Upper lobe of right lung (tissue), 1 donor: ENCODE measurements at regions not wholly inside any gene's neighbourhood (a gene's known extent, or its start where the extent isn't known, plus 50 kb on each side); places are given as distances from the start of the nearest gene placed in this dataset.

Source experiments
- ATAC-seq: fragments of 200-7000 bp; cut with Tn5 transposase; one replicate; pipeline ENCODE4 v1.9.1; 2020; ENCODE audit warnings: mild to moderate bottlenecking, moderate library complexity
- DNase-seq: peaks from one replicate; pipeline ENCODE4 v3.0.0-alpha.2; 2020
- H3K27ac ChIP-seq: fragments of 200-600 bp; one replicate; pipeline ENCODE4 v1.8.0; 2022
- H3K27me3 ChIP-seq: fragments of 200-600 bp; one replicate; pipeline ENCODE4 v1.8.0; 2022; ENCODE audit warnings: mild to moderate bottlenecking
- H3K36me3 ChIP-seq: fragments of 200-600 bp; one replicate; pipeline ENCODE4 v1.8.0; 2022
- H3K4me1 ChIP-seq: fragments of 200-600 bp; one replicate; pipeline ENCODE4 v1.8.0; 2022
- H3K4me3 ChIP-seq: fragments of 200-600 bp; one replicate; pipeline ENCODE4 v1.8.0; 2022; ENCODE audit warnings: mild to moderate bottlenecking
- H3K9me3 ChIP-seq: fragments of 200-600 bp; one replicate; pipeline ENCODE4 v1.8.0; 2022
- CTCF ChIP-seq: fragments of 200-600 bp; IDR thresholded peaks from one replicate; pipeline ENCODE4 v1.8.0; 2022; ENCODE audit warnings: antibody characterized with exemption
- intact Hi-C: fragments of 100-400 bp; cut with DNase I; formaldehyde crosslinking; loops from one replicate; pipeline ENCODE4 v1.11.0; 2022
- donor health status: DM: no; HTN: yes; CAD: no; lungs with severe emphysema.

GRCh38 chr9:88056876-88057275, 81.4 kb downstream of the SPATA31C2 start:
- Histone ChIP-seq H3K27me3 (no peaks in the 10 kb centered on the region), H3K4me3 (no peak overlapping the region), H3K36me3 (no peaks in the 10 kb centered on the region), H3K9me3 (no peaks in the 10 kb centered on the region), H3K4me1 (no peaks in the 10 kb centered on the region), H3K27ac (no peak overlapping the region)
- no peak for ATAC-seq
- intact Hi-C loops, result no loop called here
- TF ChIP-seq CTCF, result no peak
- no peak for DNase-seq

GRCh38 chr9:88053856-88054501, 79.6 kb upstream of the CDK20 start:
- Histone ChIP-seq H3K27ac (no peak overlapping the region), H3K4me3 (no peak overlapping the region), H3K4me1 (no peaks in the 10 kb centered on the region), H3K36me3 (no peaks in the 10 kb centered on the region), H3K9me3 (no peaks in the 10 kb centered on the region), H3K27me3 (no peaks in the 10 kb centered on the region)
- intact Hi-C loops, result no loop called here
- DNase-seq (no peak), ATAC-seq (no peak)
- no peak for TF ChIP-seq CTCF

DNA sequence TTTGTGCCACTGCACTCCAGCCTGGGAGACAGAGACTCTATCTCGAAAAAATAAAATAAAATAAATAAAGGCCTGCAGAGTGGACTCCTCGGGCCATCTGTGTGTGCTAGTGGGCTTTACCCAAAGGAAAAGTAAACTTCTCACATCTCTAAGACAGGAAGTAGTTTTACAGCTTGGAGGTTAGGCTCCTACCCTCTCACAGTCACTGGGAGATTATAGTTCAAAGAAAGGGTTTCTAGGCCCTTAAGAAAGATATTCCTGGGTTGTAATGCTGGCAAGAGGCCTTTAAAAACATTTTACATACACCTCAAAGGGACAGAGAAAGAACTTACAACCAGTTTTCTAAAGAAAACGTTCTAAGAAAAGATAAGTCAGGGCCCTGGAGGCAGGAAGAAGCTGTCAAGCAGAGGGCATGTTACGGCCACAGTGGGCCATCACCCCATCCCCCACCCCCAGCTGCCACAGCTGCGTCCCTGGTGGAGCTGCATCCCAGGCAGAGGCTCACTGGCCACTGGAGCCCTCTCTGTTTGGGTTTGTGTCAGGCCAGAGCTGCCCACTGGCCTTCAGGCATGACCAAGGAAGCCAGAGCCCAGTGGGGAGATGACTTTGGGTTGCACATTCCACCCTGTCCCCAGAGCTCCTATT, 78.1 kb upstream of the CDK20 start:
- Histone ChIP-seq H3K36me3 (no peaks in the 10 kb centered on the region), H3K27me3 (no peaks in the 10 kb centered on the region), H3K9me3 (no peaks in the 10 kb centered on the region), H3K4me3 (no peak overlapping the region), H3K27ac (no peak overlapping the region), H3K4me1 (no peaks in the 10 kb centered on the region)
- ATAC-seq, result no peak
- no peak for TF ChIP-seq CTCF
- no peak for DNase-seq
- intact Hi-C loops, result no loop called here

DNA sequence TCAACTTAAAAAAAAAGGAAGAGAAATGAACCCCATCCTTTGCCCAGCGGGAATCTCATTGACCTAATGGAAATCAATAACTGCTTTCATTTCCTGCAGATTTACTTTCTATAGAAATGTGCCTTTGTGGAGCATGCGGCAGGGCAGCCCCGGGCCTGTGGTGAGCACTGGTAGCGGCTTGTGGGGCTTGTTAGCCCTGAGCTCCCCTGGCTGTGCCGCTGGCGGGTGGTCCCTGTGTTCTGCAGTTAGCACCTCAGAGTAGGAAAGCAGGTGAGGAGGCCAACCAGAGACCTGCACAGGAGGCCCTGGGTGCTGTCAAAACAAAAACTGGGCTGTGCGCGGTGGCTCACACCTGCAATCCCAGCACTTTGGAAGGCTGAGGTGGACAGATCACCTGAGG, 76.8 kb upstream of the CDK20 start:
- H3K4me1 ChIP-seq, result no peaks in the 10 kb centered on the region
- DNase-seq, result no peak
- intact Hi-C loops, result no loop called here
- H3K36me3 ChIP-seq, result no peaks in the 10 kb centered on the region
- no peak overlapping the region for H3K27ac ChIP-seq
- H3K9me3 ChIP-seq, result no peaks in the 10 kb centered on the region
- TF ChIP-seq CTCF, result no peak
- H3K4me3 ChIP-seq, result no peak overlapping the region
- H3K27me3 ChIP-seq, result no peaks in the 10 kb centered on the region
- no peak for ATAC-seq

DNA sequence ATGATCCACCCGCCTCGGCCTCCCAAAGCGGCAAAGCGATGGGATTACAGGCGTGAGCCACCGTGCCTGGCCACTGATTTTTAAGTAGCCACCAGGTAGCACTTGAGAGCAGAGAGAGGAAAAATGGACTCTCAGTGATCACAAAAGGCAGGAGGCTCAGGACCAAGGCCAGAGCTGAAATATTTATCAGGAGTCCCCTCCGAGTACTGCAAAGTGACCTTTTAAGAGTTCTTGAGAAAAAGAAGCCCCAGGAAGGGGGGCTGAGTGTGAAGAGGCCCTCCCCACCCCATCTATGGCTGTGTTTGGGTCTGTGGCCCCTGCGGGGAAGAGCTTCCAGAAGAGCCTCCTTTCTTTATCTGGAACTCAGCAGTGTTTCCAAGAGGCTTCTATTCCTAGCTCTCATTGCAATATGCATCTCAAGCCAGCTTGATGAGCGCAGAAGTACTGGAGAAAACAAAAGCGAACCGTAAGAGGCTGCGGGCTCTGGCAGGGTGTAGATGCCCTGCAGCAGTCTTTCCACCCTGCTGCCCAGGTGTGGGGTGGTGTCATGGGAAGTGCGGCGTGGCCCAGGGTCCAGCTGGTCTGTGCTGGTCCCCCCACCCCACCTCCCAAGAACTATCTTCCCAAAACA, 75.5 kb upstream of the CDK20 start:
- H3K27me3 ChIP-seq, result no peaks in the 10 kb centered on the region
- no peaks in the 10 kb centered on the region for H3K4me1 ChIP-seq
- DNase-seq (no peak), ATAC-seq (no peak)
- no peak overlapping the region for H3K27ac ChIP-seq
- intact Hi-C loops, result no loop called here
- no peaks in the 10 kb centered on the region for H3K36me3 ChIP-seq
- H3K9me3 ChIP-seq, result no peaks in the 10 kb centered on the region
- TF ChIP-seq CTCF, result no peak
- H3K4me3 ChIP-seq, result no peak overlapping the region
